Endodermal cell (in vitro differentiated cells): ENCODE measurements at regions not wholly inside any gene's neighbourhood (a gene's known extent, or its start where the extent isn't known, plus 50 kb on each side); places are given as distances from the start of the nearest gene placed in this dataset.
"Not testable (repeated sequence)": the region's sequence is repeated elsewhere in the genome, so short reads cannot be mapped to it uniquely, and the experiment has no call there.

Experiments used
- DNase-seq: peaks from one replicate; pipeline ENCODE4 v3.0.0-alpha.2; 2017
- H3K27ac ChIP-seq: 2 replicates; pipeline ENCODE4 v1.5.1; 2013; ENCODE audit warnings: mild to moderate bottlenecking, low read depth, low read length, moderate library complexity
- H3K27me3 ChIP-seq: 2 replicates; pipeline ENCODE4 v1.6.1; 2013; ENCODE audit warnings: mild to moderate bottlenecking, low read length, moderate library complexity; ENCODE audit not compliant: insufficient read depth, control insufficient read depth, poor library complexity, severe bottlenecking
- H3K36me3 ChIP-seq: 2 replicates; pipeline ENCODE4 v1.7.0; 2013; ENCODE audit warnings: mild to moderate bottlenecking, low read length, moderate library complexity; ENCODE audit not compliant: control insufficient read depth, insufficient read depth
- H3K4me1 ChIP-seq: one replicate; pipeline ENCODE4 v1.7.0; 2013; ENCODE audit warnings: low read length; ENCODE audit not compliant: control insufficient read depth, insufficient read depth
- H3K4me3 ChIP-seq: 2 replicates; pipeline ENCODE4 v1.5.1; 2013; ENCODE audit warnings: mild to moderate bottlenecking, low read length, moderate library complexity
- H3K9ac ChIP-seq: 2 replicates; pipeline ENCODE4 v1.6.1; 2013; ENCODE audit warnings: mild to moderate bottlenecking, low read length, moderate library complexity; ENCODE audit not compliant: poor library complexity, severe bottlenecking; ENCODE audit errors: extremely low read depth
- H3K9me3 ChIP-seq: 2 replicates; pipeline ENCODE4 v1.6.1; 2013; ENCODE audit warnings: mild to moderate bottlenecking, low read length, moderate library complexity; ENCODE audit not compliant: control insufficient read depth
- H3K27ac Mint-ChIP-seq: 2 replicates; pipeline ENCODE4 v1.8.0; 2020; ENCODE audit warnings: mixed read lengths
- H3K27me3 Mint-ChIP-seq: 2 replicates; pipeline ENCODE4 v1.8.0; 2021; ENCODE audit warnings: mild to moderate bottlenecking, mixed read lengths; ENCODE audit not compliant: insufficient read depth
- H3K36me3 Mint-ChIP-seq: 2 replicates; pipeline ENCODE4 v1.8.0; 2020; ENCODE audit warnings: low read depth, mixed read lengths
- H3K4me1 Mint-ChIP-seq: 2 replicates; pipeline ENCODE4 v1.8.0; 2020; ENCODE audit warnings: mixed read lengths
- H3K4me3 Mint-ChIP-seq: 2 replicates; pipeline ENCODE4 v1.8.0; 2020; ENCODE audit warnings: mild to moderate bottlenecking, moderate library complexity, mixed read lengths
- H3K9me3 Mint-ChIP-seq: 2 replicates; pipeline ENCODE4 v1.8.0; 2020; ENCODE audit warnings: mild to moderate bottlenecking, mixed read lengths
- CTCF ChIP-seq: fragments of 200-600 bp; sonication (generic); conservative IDR thresholded peaks from 2 replicates; pipeline ENCODE4 v1.5.0; 2021; ENCODE audit warnings: antibody characterized with exemption, mild to moderate bottlenecking
- WGBS, 2 experiments: methylation state at CpG; one replicate each; pipeline versions ENCODE4 v1.1.5 to v1.1.7; 2013; ENCODE audit warnings: missing lambda C conversion rate in 2 of 2, mixed read lengths in 1 of 2; ENCODE audit not compliant: insufficient coverage in 1 of 2, insufficient read length in 1 of 2; 5-methylcytosine and 5-hydroxymethylcytosine counted together

- H3K36me3 ChIP-seq: no peaks in the 10 kb centered on the region
- Mint-ChIP-seq H3K36me3 (peaks cover 3% of the 10 kb centered on the region), H3K27ac (no peak overlapping the region), H3K27me3 (peaks cover 6% of the 10 kb centered on the region), H3K9me3 (peaks cover 14% of the 10 kb centered on the region), H3K4me3 (no peak overlapping the region), H3K4me1 (no peaks in the 10 kb centered on the region)
- no peak overlapping the region for H3K4me3 ChIP-seq
- H3K9me3 ChIP-seq: peaks cover 6% of the 10 kb centered on the region
- no peaks in the 10 kb centered on the region for H3K27me3 ChIP-seq
- H3K4me1 ChIP-seq: no peaks in the 10 kb centered on the region
- no peak overlapping the region for H3K27ac ChIP-seq
- H3K9ac ChIP-seq: no peak overlapping the region
- no peak for DNase-seq
- no peak for TF ChIP-seq CTCF
Measured at GRCh38 chr18:47654988-47655387, 275.5 kb downstream of the SMAD2 start.

- Mint-ChIP-seq H3K36me3 (no peaks in the 10 kb centered on the region), H3K9me3 (peaks cover 12% of the 10 kb centered on the region), H3K4me1 (no peaks in the 10 kb centered on the region), H3K27me3 (peaks cover 2% of the 10 kb centered on the region), H3K27ac (no peak overlapping the region), H3K4me3 (no peak overlapping the region)
- no peak for DNase-seq
- no CpG with 5 or more reads among the region's 1 CpG for WGBS, 2 experiments
- no peaks in the 10 kb centered on the region for H3K36me3 ChIP-seq
- no peaks in the 10 kb centered on the region for H3K27me3 ChIP-seq
- TF ChIP-seq CTCF: no peak
- no peak overlapping the region for H3K4me3 ChIP-seq
- H3K4me1 ChIP-seq: no peaks in the 10 kb centered on the region
- H3K9ac ChIP-seq: no peak overlapping the region
- H3K9me3 ChIP-seq: peaks cover 6% of the 10 kb centered on the region
- H3K27ac ChIP-seq: no peak overlapping the region
Measured at GRCh38 chr18:47644896-47645295, 285.6 kb downstream of the SMAD2 start.

GRCh38 chr18:47637551-47637950 lies 292.9 kb downstream of the SMAD2 start:
- H3K4me3 ChIP-seq, H3K27me3 ChIP-seq, H3K9me3 ChIP-seq, H3K27ac Mint-ChIP-seq, H3K4me1 Mint-ChIP-seq, H3K9ac ChIP-seq, H3K27ac ChIP-seq, H3K4me3 Mint-ChIP-seq, H3K36me3 ChIP-seq, H3K27me3 Mint-ChIP-seq, H3K36me3 Mint-ChIP-seq, H3K4me1 ChIP-seq, DNase-seq: not testable (repeated sequence)
- H3K9me3 Mint-ChIP-seq: peaks cover 14% of the 10 kb centered on the region
- WGBS, 2 experiments: 93 to 95% methylated on average over 3 to 7 of the region's 10 CpGs

- Histone ChIP-seq H3K9me3 (no peaks in the 10 kb centered on the region), H3K9ac (no peak overlapping the region), H3K27ac (no peak overlapping the region), H3K36me3 (no peaks in the 10 kb centered on the region), H3K4me1 (no peaks in the 10 kb centered on the region), H3K4me3 (no peak overlapping the region), H3K27me3 (no peaks in the 10 kb centered on the region)
- WGBS, 2 experiments: 90 to 100% methylated on average over 2 to 6 of the region's 6 CpGs
- H3K27me3 Mint-ChIP-seq: peaks cover 2% of the 10 kb centered on the region
- no peak overlapping the region for H3K27ac Mint-ChIP-seq
- H3K4me1 Mint-ChIP-seq: no peaks in the 10 kb centered on the region
- no peaks in the 10 kb centered on the region for H3K36me3 Mint-ChIP-seq
- TF ChIP-seq CTCF: no peak
- DNase-seq: no peak
- no peak overlapping the region for H3K4me3 Mint-ChIP-seq
- peaks cover 12% of the 10 kb centered on the region for H3K9me3 Mint-ChIP-seq
Measured at GRCh38 chr18:47635416-47635815, 295.0 kb downstream of the SMAD2 start.
